GM12872 (cell line): ENCODE measurements at regions not wholly inside any gene's neighbourhood (a gene's known extent, or its start where the extent isn't known, plus 50 kb on each side); places are given as distances from the start of the nearest gene placed in this dataset.

Source experiments
- CTCF ChIP-seq: IDR thresholded peaks from 3 replicates; pipeline ENCODE4 v1.5.1; 2011; ENCODE audit warnings: low read depth, mild to moderate bottlenecking, low read length, moderate library complexity; ENCODE audit not compliant: insufficient read depth

GRCh38 chr2:182477774-182478173 is 50.9 kb upstream of the PDE1A start:
- no peak for TF ChIP-seq CTCF

DNA sequence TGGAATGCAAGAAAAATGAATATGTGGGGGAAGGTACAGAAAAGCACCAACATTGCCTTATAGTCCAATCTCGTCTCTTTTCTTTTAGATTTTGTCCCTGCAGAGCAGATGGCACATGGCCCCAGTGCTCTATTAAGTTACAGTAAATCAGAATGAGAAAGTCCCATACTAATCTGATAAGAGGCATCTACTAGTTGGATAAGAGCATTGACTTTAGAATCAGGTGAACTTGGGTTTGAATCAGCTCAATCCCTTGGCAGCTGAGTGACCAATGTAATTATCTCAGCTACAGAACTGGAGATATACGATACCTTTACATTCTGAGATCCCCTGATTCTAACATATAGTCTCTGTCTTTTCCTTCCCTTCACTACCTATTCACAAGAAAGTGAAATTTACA is 54.8 kb upstream of the PDE1A start:
- no peak for TF ChIP-seq CTCF

- TF ChIP-seq CTCF, result no peak
Measured at GRCh38 chr2:182482511-182482910, 55.7 kb upstream of the PDE1A start.

DNA sequence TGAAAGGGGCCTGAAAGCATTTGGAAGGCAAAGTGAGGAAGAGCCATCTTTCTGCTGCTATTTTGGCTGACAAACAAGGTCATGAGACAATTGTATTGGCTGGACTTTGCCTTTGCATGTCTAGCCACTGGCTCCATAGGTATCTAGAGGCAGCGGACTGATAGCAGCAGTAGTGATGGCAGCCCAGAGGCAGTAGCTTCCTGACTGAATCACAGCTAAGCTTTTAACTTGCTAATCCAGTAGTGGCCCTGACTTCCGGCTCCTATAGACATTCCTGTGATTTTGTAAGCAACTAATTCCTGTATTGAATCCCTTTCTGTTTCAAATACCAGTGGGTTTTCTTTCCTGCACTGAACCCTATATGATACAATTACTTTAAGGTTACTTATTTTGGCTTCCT is 69.8 kb upstream of the PDE1A start:
- no peak for TF ChIP-seq CTCF

- no peak for TF ChIP-seq CTCF
Measured at GRCh38 chr2:182499706-182500470, 73.1 kb upstream of the PDE1A start.

GRCh38 chr2:182503886-182504285 is 77.0 kb upstream of the PDE1A start:
- TF ChIP-seq CTCF, result no peak

DNA sequence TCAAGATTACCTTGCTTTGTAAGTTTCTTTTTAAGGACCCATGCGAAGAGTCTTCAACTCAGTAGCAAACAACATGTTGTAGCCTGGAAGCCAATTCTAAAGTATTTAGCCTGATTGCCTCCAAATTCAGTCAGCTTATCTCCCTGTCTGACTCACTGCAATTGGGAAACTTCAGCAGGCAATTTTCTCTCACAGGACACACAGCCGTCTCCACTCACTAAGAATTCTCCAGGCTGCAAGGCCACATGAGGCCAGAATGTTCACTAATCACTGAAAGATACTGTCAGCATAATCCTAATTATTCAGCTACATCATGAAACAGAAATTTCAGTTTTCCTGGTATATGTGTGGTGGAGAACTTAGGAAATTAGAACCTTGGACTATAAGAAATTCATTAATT is 78.1 kb upstream of the PDE1A start:
- TF ChIP-seq CTCF, result no peak
